Activated naive CD8-positive, alpha-beta T cell treated with anti-CD3 and anti-CD28 coated beads for 36 hours (primary cell): ENCODE measurements at regions not wholly inside any gene's neighbourhood (a gene's known extent, or its start where the extent isn't known, plus 50 kb on each side); places are given as distances from the start of the nearest gene placed in this dataset.

Experiments used
- DNase-seq: peaks from one replicate; pipeline ENCODE4 v3.0.0; 2021
- H3K27ac Mint-ChIP-seq: one replicate; pipeline ENCODE4 v1.8.0; 2022; ENCODE audit warnings: mild to moderate bottlenecking, moderate library complexity, mixed read lengths
- H3K27me3 Mint-ChIP-seq: one replicate; pipeline ENCODE4 v1.8.0; 2022; ENCODE audit warnings: mild to moderate bottlenecking, mixed read lengths
- H3K36me3 Mint-ChIP-seq: one replicate; pipeline ENCODE4 v1.8.0; 2021; ENCODE audit warnings: mild to moderate bottlenecking, mixed read lengths
- H3K4me1 Mint-ChIP-seq: one replicate; pipeline ENCODE4 v1.8.0; 2021; ENCODE audit warnings: mixed read lengths
- H3K4me3 Mint-ChIP-seq: one replicate; pipeline ENCODE4 v1.8.0; 2022; ENCODE audit warnings: mild to moderate bottlenecking, moderate library complexity, mixed read lengths
- H3K9me3 Mint-ChIP-seq: one replicate; pipeline ENCODE4 v1.8.0; 2022; ENCODE audit warnings: mixed read lengths

- Mint-ChIP-seq H3K4me1 (no peaks in the 10 kb centered on the region), H3K27ac (no peak overlapping the region), H3K36me3 (peaks cover 10% of the 10 kb centered on the region), H3K4me3 (no peak overlapping the region), H3K9me3 (peaks cover 47% of the 10 kb centered on the region), H3K27me3 (no peaks in the 10 kb centered on the region)
- DNase-seq = no peak
Measured at GRCh38 chr5:159385536-159385935, 55.2 kb upstream of the IL12B start.

- H3K9me3 Mint-ChIP-seq = peaks cover 47% of the 10 kb centered on the region
- no peak for DNase-seq
- no peak overlapping the region for H3K4me3 Mint-ChIP-seq
- no peaks in the 10 kb centered on the region for H3K27me3 Mint-ChIP-seq
- no peak overlapping the region for H3K27ac Mint-ChIP-seq
- peaks cover 10% of the 10 kb centered on the region for H3K36me3 Mint-ChIP-seq
- no peaks in the 10 kb centered on the region for H3K4me1 Mint-ChIP-seq
Measured at GRCh38 chr5:159386028-159386711, 55.9 kb upstream of the IL12B start.

- peaks cover 9% of the 10 kb centered on the region for H3K27me3 Mint-ChIP-seq
- no peak for DNase-seq
- no peaks in the 10 kb centered on the region for H3K4me1 Mint-ChIP-seq
- no peaks in the 10 kb centered on the region for H3K36me3 Mint-ChIP-seq
- H3K9me3 Mint-ChIP-seq = peaks cover 16% of the 10 kb centered on the region
- H3K27ac Mint-ChIP-seq = no peak overlapping the region
- no peak overlapping the region for H3K4me3 Mint-ChIP-seq
Measured at GRCh38 chr5:159392871-159393270, 62.6 kb upstream of the IL12B start.

GRCh38 chr5:159393854-159394274, 63.6 kb upstream of the IL12B start:
- H3K4me3 Mint-ChIP-seq = no peak overlapping the region
- peaks cover 9% of the 10 kb centered on the region for H3K9me3 Mint-ChIP-seq
- H3K4me1 Mint-ChIP-seq = no peaks in the 10 kb centered on the region
- H3K36me3 Mint-ChIP-seq = no peaks in the 10 kb centered on the region
- no peak overlapping the region for H3K27ac Mint-ChIP-seq
- DNase-seq = no peak
- H3K27me3 Mint-ChIP-seq = peaks cover 10% of the 10 kb centered on the region

- Mint-ChIP-seq H3K27ac (no peak overlapping the region), H3K4me1 (no peaks in the 10 kb centered on the region), H3K27me3 (peaks cover 12% of the 10 kb centered on the region), H3K9me3 (peaks cover 2% of the 10 kb centered on the region), H3K4me3 (no peak overlapping the region), H3K36me3 (no peaks in the 10 kb centered on the region)
- DNase-seq = no peak
Measured at GRCh38 chr5:159395202-159395601, 64.9 kb upstream of the IL12B start.

GRCh38 chr5:159398936-159399335, 68.6 kb upstream of the IL12B start:
- H3K4me3 Mint-ChIP-seq = no peak overlapping the region
- H3K27ac Mint-ChIP-seq = no peak overlapping the region
- no peaks in the 10 kb centered on the region for H3K4me1 Mint-ChIP-seq
- H3K27me3 Mint-ChIP-seq = peaks cover 15% of the 10 kb centered on the region
- no peaks in the 10 kb centered on the region for H3K36me3 Mint-ChIP-seq
- no peaks in the 10 kb centered on the region for H3K9me3 Mint-ChIP-seq
- no peak for DNase-seq

GRCh38 chr5:159400476-159400875, 70.2 kb upstream of the IL12B start:
- Mint-ChIP-seq H3K27me3 (peaks cover 23% of the 10 kb centered on the region), H3K4me3 (no peak overlapping the region)
- no peak for DNase-seq

GRCh38 chr5:159402311-159402710, 72.0 kb upstream of the IL12B start:
- Mint-ChIP-seq H3K4me3 (no peak overlapping the region), H3K9me3 (no peaks in the 10 kb centered on the region), H3K27me3 (peaks cover 23% of the 10 kb centered on the region), H3K4me1 (peaks cover 6% of the 10 kb centered on the region), H3K27ac (no peak overlapping the region), H3K36me3 (no peaks in the 10 kb centered on the region)
- DNase-seq = no peak

More at GRCh38 chr5:159400476-159400875, 70.2 kb upstream of the IL12B start:
- Mint-ChIP-seq H3K4me1 (no peaks in the 10 kb centered on the region), H3K9me3 (no peaks in the 10 kb centered on the region), H3K27ac (no peak overlapping the region), H3K36me3 (no peaks in the 10 kb centered on the region)

GRCh38 chr5:159402856-159403255, 72.6 kb upstream of the IL12B start:
- no peak overlapping the region for H3K27ac Mint-ChIP-seq
- H3K4me1 Mint-ChIP-seq = peaks cover 6% of the 10 kb centered on the region
- no peaks in the 10 kb centered on the region for H3K36me3 Mint-ChIP-seq
- DNase-seq = no peak
- H3K27me3 Mint-ChIP-seq = peaks cover 23% of the 10 kb centered on the region
- no peaks in the 10 kb centered on the region for H3K9me3 Mint-ChIP-seq
- H3K4me3 Mint-ChIP-seq = no peak overlapping the region

GRCh38 chr5:159403906-159404681, 73.8 kb upstream of the IL12B start:
- H3K4me3 Mint-ChIP-seq = no peak overlapping the region
- peaks cover 4% of the 10 kb centered on the region for H3K36me3 Mint-ChIP-seq
- peaks cover 20% of the 10 kb centered on the region for H3K27me3 Mint-ChIP-seq
- H3K9me3 Mint-ChIP-seq = peaks cover 3% of the 10 kb centered on the region
- DNase-seq = no peak
- H3K27ac Mint-ChIP-seq = no peak overlapping the region
- H3K4me1 Mint-ChIP-seq = peaks cover 9% of the 10 kb centered on the region

- peaks cover 4% of the 10 kb centered on the region for H3K36me3 Mint-ChIP-seq
- H3K4me3 Mint-ChIP-seq = no peak overlapping the region
- peaks cover 20% of the 10 kb centered on the region for H3K27me3 Mint-ChIP-seq
- no peak for DNase-seq
- H3K4me1 Mint-ChIP-seq = peaks cover 23% of the 10 kb centered on the region
- peaks cover 3% of the 10 kb centered on the region for H3K9me3 Mint-ChIP-seq
- no peak overlapping the region for H3K27ac Mint-ChIP-seq
Measured at GRCh38 chr5:159405611-159406031, 75.3 kb upstream of the IL12B start.

GRCh38 chr5:159406571-159406970, 76.3 kb upstream of the IL12B start:
- H3K36me3 Mint-ChIP-seq = peaks cover 5% of the 10 kb centered on the region

GRCh38 chr5:159409801-159410200, 79.5 kb upstream of the IL12B start:
- peaks cover 58% of the 10 kb centered on the region for H3K4me1 Mint-ChIP-seq
- H3K27ac Mint-ChIP-seq = peak overlapping the region; percentile 75
- H3K27me3 Mint-ChIP-seq = peaks cover 4% of the 10 kb centered on the region
- H3K9me3 Mint-ChIP-seq = peaks cover 6% of the 10 kb centered on the region
- H3K4me3 Mint-ChIP-seq = no peak overlapping the region
- H3K36me3 Mint-ChIP-seq = peaks cover 5% of the 10 kb centered on the region
- peak; percentile 37 for DNase-seq

More at GRCh38 chr5:159406571-159406970, 76.3 kb upstream of the IL12B start:
- DNase-seq = no peak
- Mint-ChIP-seq H3K4me1 (peaks cover 32% of the 10 kb centered on the region), H3K4me3 (no peak overlapping the region), H3K27me3 (peaks cover 20% of the 10 kb centered on the region), H3K9me3 (peaks cover 5% of the 10 kb centered on the region), H3K27ac (no peak overlapping the region)

GRCh38 chr5:159410480-159410879, 80.2 kb upstream of the IL12B start:
- Mint-ChIP-seq H3K36me3 (peaks cover 5% of the 10 kb centered on the region), H3K27me3 (no peaks in the 10 kb centered on the region), H3K27ac (peak overlapping the region; percentile 45), H3K4me3 (no peak overlapping the region), H3K9me3 (peaks cover 6% of the 10 kb centered on the region), H3K4me1 (peaks cover 59% of the 10 kb centered on the region)
- DNase-seq = no peak

GRCh38 chr5:159411115-159411514, 80.8 kb upstream of the IL12B start:
- Mint-ChIP-seq H3K4me1 (peaks cover 53% of the 10 kb centered on the region), H3K9me3 (peaks cover 6% of the 10 kb centered on the region), H3K36me3 (peaks cover 5% of the 10 kb centered on the region), H3K27me3 (no peaks in the 10 kb centered on the region), H3K27ac (no peak overlapping the region), H3K4me3 (no peak overlapping the region)
- DNase-seq = no peak
